OCI-LY1 (cell line): ENCODE measurements at regions not wholly inside any gene's neighbourhood (a gene's known extent, or its start where the extent isn't known, plus 50 kb on each side); places are given as distances from the start of the nearest gene placed in this dataset.

Source experiments
- H2AFZ ChIP-seq: fragments of 200-600 bp; sonication (generic), shearing (Covaris generic); 2 replicates; pipeline ENCODE4 v1.6.0; 2014; ENCODE audit warnings: antibody characterized with exemption, mild to moderate bottlenecking, low read length
- H3F3A ChIP-seq: fragments of 200-600 bp; sonication (generic), shearing (Covaris generic); 2 replicates; pipeline ENCODE4 v1.6.0; 2014; ENCODE audit warnings: mild to moderate bottlenecking, antibody characterized with exemption, low read length, moderate library complexity; ENCODE audit not compliant: insufficient read depth
- H3K27ac ChIP-seq: fragments of 200-600 bp; sonication (generic); 2 replicates; pipeline ENCODE4 v1.5.1; 2014; ENCODE audit warnings: low read length, mixed run types, mild to moderate bottlenecking, low read depth; ENCODE audit not compliant: poor library complexity, severe bottlenecking
- H3K27me3 ChIP-seq: fragments of 200-600 bp; sonication (generic); 2 replicates; pipeline ENCODE4 v1.6.0; 2014; ENCODE audit warnings: antibody characterized with exemption, mild to moderate bottlenecking, low read length, moderate library complexity; ENCODE audit not compliant: insufficient read depth
- H3K36me3 ChIP-seq: fragments of 200-600 bp; sonication (generic); 2 replicates; pipeline ENCODE4 v1.6.1; 2014; ENCODE audit warnings: mild to moderate bottlenecking, antibody characterized with exemption, low read length, moderate library complexity, mixed read lengths; ENCODE audit not compliant: insufficient read depth
- H3K4me1 ChIP-seq: fragments of 200-600 bp; sonication (generic); 2 replicates; pipeline ENCODE4 v1.5.1; 2014; ENCODE audit warnings: mild to moderate bottlenecking, low read length, moderate library complexity; ENCODE audit not compliant: insufficient read depth, severe bottlenecking
- H3K4me2 ChIP-seq: fragments of 200-600 bp; sonication (generic), shearing (Covaris generic); 2 replicates; pipeline ENCODE4 v1.6.1; 2014; ENCODE audit warnings: low read length
- H3K4me3 ChIP-seq: fragments of 200-600 bp; sonication (generic); 2 replicates; pipeline ENCODE4 v1.5.1; 2014; ENCODE audit warnings: low read length, low read depth, mild to moderate bottlenecking, mixed read lengths; ENCODE audit not compliant: poor library complexity, severe bottlenecking
- H3K79me2 ChIP-seq: fragments of 200-600 bp; shearing (Covaris generic); 2 replicates; pipeline ENCODE4 v1.6.1; 2016; ENCODE audit warnings: mixed run types, low read length, mixed read lengths; ENCODE audit not compliant: insufficient read depth
- H3K9ac ChIP-seq: fragments of 200-600 bp; sonication (generic), shearing (Covaris generic); 2 replicates; pipeline ENCODE4 v1.6.1; 2014; ENCODE audit warnings: mild to moderate bottlenecking, low read length, mixed read lengths
- H3K9me2 ChIP-seq: fragments of 200-600 bp; sonication (generic), shearing (Covaris generic); 2 replicates; pipeline ENCODE4 v1.6.1; 2014; ENCODE audit warnings: low read depth, mild to moderate bottlenecking, low read length, mixed read lengths
- H3K9me3 ChIP-seq: fragments of 200-600 bp; shearing (Covaris generic); 2 replicates; pipeline ENCODE4 v1.6.1; 2014; ENCODE audit warnings: low read length, mixed read lengths
- H4K20me1 ChIP-seq: fragments of 200-600 bp; sonication (generic), shearing (Covaris generic); 2 replicates; pipeline ENCODE4 v1.6.0; 2016; ENCODE audit warnings: mild to moderate bottlenecking, low read length; ENCODE audit not compliant: insufficient read depth
- EZH2 ChIP-seq: fragments of 200-600 bp; sonication (generic), shearing (Covaris generic); IDR thresholded peaks from 2 replicates; pipeline ENCODE4 v1.8.0; 2017; ENCODE audit warnings: borderline replicate concordance, mixed run types, mild to moderate bottlenecking, antibody characterized with exemption, low read length, moderate library complexity, mixed read lengths
- TF ChIP-seq, protein P1 (sequence below): fragments of 200-600 bp; sonication (generic), shearing (Covaris generic); IDR thresholded peaks from 2 replicates; pipeline ENCODE4 v1.5.1; 2017; ENCODE audit warnings: mild to moderate bottlenecking, antibody characterized with exemption, low read length, moderate library complexity, mixed read lengths

DNA sequence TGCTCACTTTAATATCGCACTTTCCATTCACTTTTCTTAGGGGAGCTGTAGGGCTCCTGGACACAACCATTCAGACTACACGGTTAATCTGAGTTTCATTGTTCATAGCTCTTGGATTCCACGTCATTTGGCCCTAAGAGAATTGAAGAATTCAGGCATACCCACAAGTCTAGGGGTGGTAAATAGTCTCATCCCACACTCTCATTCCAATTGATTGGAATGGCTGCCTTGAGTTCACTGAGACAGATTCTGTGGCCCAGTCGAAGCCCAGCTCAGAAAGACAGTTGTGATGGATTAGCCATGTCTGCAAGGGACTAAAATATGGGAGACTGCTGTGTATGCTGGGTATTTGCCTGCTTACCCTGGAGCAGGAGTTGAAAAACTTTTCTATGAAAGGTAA lies 124.6 kb downstream of the TFCP2L1 start:
- H3K4me2 ChIP-seq = no peak overlapping the region
- peaks cover 9% of the 10 kb centered on the region; the same call in 1 of the 2 replicates for H3K9me3 ChIP-seq
- H2AFZ ChIP-seq = no peak overlapping the region
- no peak for TF ChIP-seq EZH2
- no peaks in the 10 kb centered on the region for H3K4me1 ChIP-seq
- H3K27me3 ChIP-seq = no peaks in the 10 kb centered on the region; the same call in 1 of the 2 replicates
- H3F3A ChIP-seq = no peaks in the 10 kb centered on the region
- no peaks in the 10 kb centered on the region for H3K79me2 ChIP-seq
- no peaks in the 10 kb centered on the region for H3K36me3 ChIP-seq
- no peak overlapping the region for H3K9ac ChIP-seq
- no peaks in the 10 kb centered on the region for H3K9me2 ChIP-seq
- no peaks in the 10 kb centered on the region for H4K20me1 ChIP-seq
- no peak overlapping the region for H3K4me3 ChIP-seq
- H3K27ac ChIP-seq = no peak overlapping the region

DNA sequence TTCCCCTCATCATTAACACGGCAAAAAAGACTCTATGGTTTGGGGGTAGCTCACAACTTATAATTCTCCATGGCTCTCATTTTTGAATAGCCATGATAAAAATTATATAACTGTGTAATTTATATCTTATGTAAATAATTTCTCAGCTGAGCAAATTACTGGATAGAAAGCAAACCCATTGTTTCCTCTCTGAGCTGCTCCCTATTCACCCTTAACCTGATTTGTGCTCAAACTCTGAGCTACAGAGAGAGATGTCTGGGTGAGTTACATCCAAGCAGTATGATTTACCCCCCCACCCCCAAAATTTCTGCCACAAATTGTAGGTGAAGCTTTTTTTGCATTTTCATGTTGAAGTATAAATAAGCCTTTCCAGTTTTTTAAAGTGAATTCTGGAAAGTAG lies 123.7 kb downstream of the TFCP2L1 start:
- Histone ChIP-seq H3K27me3 (no peaks in the 10 kb centered on the region; the same call in 1 of the 2 replicates), H3K27ac (no peak overlapping the region), H3K4me3 (no peak overlapping the region), H3K36me3 (no peaks in the 10 kb centered on the region), H3K79me2 (no peaks in the 10 kb centered on the region), H3K9me3 (peaks cover 9% of the 10 kb centered on the region; the same call in 1 of the 2 replicates), H3K4me2 (no peak overlapping the region), H4K20me1 (no peaks in the 10 kb centered on the region), H3K4me1 (no peaks in the 10 kb centered on the region), H3F3A (no peaks in the 10 kb centered on the region), H3K9ac (no peak overlapping the region), H3K9me2 (no peaks in the 10 kb centered on the region), H2AFZ (no peak overlapping the region)
- TF ChIP-seq, protein P1, sequence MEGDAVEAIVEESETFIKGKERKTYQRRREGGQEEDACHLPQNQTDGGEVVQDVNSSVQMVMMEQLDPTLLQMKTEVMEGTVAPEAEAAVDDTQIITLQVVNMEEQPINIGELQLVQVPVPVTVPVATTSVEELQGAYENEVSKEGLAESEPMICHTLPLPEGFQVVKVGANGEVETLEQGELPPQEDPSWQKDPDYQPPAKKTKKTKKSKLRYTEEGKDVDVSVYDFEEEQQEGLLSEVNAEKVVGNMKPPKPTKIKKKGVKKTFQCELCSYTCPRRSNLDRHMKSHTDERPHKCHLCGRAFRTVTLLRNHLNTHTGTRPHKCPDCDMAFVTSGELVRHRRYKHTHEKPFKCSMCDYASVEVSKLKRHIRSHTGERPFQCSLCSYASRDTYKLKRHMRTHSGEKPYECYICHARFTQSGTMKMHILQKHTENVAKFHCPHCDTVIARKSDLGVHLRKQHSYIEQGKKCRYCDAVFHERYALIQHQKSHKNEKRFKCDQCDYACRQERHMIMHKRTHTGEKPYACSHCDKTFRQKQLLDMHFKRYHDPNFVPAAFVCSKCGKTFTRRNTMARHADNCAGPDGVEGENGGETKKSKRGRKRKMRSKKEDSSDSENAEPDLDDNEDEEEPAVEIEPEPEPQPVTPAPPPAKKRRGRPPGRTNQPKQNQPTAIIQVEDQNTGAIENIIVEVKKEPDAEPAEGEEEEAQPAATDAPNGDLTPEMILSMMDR = no peak
- TF ChIP-seq EZH2 = no peak

DNA sequence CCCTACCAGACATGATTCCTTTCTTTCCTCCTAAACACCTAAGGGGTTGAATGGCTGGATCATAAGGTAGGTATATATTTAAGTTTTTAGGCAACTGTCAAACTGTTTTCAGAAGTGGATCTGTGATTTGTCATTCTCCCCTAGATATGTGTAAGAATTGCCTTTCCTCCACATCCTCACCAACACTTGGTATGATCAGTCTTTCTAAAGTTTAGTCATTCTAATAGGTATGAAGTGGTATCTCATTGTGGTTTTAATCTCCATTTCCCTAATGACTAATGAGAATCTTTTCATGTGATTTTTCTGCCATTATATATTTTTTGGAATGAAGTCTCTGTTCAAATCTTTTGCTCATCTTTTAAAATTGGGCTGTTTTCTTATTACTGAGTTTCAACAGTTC lies 122.1 kb downstream of the TFCP2L1 start:
- Histone ChIP-seq H3K79me2 (no peaks in the 10 kb centered on the region), H3K4me1 (no peaks in the 10 kb centered on the region), H3K4me2 (no peak overlapping the region), H3K27me3 (no peaks in the 10 kb centered on the region), H2AFZ (no peak overlapping the region), H3K9me2 (no peaks in the 10 kb centered on the region), H3K4me3 (no peak overlapping the region), H3F3A (no peaks in the 10 kb centered on the region), H3K9me3 (peaks cover 5% of the 10 kb centered on the region; the same call in 1 of the 2 replicates), H4K20me1 (no peaks in the 10 kb centered on the region), H3K36me3 (no peaks in the 10 kb centered on the region), H3K27ac (no peak overlapping the region), H3K9ac (no peak overlapping the region)
- TF ChIP-seq, protein P1 = no peak

DNA sequence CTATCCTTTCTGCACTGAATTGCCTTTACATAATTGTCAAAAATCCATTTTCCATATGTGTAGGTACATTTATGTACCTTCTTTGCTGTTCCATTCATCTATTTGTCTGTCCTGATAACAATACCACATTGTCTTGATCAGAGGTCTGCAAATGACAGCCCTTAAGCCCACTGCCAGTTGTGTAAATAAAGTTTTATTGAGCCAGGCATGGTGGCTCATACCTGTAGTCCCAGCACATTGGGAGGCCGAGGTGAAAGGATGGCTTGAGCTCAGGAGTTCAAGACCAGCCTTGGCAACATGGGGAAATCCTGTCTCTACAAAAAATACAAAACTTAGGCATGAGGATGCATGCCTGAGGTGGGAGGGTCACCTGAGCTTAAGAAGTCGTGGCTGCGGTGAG lies 121.0 kb downstream of the TFCP2L1 start:
- no peak overlapping the region for H3K4me3 ChIP-seq
- peaks cover 4% of the 10 kb centered on the region; the same call in 1 of the 2 replicates for H3K9me3 ChIP-seq
- no peaks in the 10 kb centered on the region for H3K4me1 ChIP-seq
- H2AFZ ChIP-seq = no peak overlapping the region
- no peak overlapping the region for H3K4me2 ChIP-seq
- no peaks in the 10 kb centered on the region for H4K20me1 ChIP-seq
- H3K9me2 ChIP-seq = no peaks in the 10 kb centered on the region
- no peaks in the 10 kb centered on the region for H3K36me3 ChIP-seq
- H3F3A ChIP-seq = no peaks in the 10 kb centered on the region
- no peaks in the 10 kb centered on the region for H3K79me2 ChIP-seq
- H3K27me3 ChIP-seq = no peaks in the 10 kb centered on the region
- H3K9ac ChIP-seq = no peak overlapping the region
- TF ChIP-seq EZH2 = no peak
- TF ChIP-seq, protein P1 = no peak
- no peak overlapping the region for H3K27ac ChIP-seq
